ENCODE measurements at regions not wholly inside any gene's neighbourhood (a gene's known extent, or its start where the extent isn't known, plus 50 kb on each side); places are given as distances from the start of the nearest gene placed in this dataset.
A peak's percentile ranks its signal among the peaks of the same experiment; 100 is the strongest.

DNA sequence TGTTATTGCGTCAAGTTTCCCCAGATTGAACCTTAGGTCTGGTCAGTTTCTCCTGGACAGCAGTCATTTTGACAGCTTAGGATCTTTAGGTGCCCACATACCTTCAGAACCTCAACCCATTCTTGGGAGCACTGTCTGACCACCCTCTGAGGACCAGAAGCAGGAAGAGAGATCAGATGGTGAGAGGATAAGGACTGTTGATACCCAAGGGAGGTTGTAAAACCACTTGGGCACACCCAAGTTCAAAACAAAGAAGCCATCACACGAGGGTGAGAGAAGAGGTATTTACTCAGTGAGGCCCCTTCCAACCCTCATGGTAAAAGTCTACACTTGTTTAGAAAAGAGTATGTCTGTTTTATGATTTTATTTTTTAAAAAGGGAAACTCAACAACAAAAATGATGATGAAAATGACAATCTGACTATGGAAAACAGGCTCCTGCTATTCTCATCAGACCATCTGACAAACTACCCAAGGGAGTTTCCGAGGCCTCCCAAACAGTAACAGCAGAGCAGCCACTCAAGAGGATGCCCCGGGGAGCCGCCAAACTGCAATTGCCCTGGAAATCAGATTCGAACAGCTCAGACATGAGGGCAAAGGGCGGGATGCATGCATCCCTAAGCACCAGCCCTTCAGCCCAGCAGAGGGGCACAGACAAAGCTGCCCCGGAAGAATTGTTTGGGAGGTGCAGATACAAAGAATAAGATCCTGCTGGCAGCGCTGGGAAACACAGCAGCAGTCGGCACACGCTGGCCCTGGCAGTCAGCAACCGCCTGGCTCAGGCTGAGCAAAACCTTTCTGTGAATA, 162.6 kb upstream of the PLEKHG7 start (continued):
- TF ChIP-seq, protein P1, sequence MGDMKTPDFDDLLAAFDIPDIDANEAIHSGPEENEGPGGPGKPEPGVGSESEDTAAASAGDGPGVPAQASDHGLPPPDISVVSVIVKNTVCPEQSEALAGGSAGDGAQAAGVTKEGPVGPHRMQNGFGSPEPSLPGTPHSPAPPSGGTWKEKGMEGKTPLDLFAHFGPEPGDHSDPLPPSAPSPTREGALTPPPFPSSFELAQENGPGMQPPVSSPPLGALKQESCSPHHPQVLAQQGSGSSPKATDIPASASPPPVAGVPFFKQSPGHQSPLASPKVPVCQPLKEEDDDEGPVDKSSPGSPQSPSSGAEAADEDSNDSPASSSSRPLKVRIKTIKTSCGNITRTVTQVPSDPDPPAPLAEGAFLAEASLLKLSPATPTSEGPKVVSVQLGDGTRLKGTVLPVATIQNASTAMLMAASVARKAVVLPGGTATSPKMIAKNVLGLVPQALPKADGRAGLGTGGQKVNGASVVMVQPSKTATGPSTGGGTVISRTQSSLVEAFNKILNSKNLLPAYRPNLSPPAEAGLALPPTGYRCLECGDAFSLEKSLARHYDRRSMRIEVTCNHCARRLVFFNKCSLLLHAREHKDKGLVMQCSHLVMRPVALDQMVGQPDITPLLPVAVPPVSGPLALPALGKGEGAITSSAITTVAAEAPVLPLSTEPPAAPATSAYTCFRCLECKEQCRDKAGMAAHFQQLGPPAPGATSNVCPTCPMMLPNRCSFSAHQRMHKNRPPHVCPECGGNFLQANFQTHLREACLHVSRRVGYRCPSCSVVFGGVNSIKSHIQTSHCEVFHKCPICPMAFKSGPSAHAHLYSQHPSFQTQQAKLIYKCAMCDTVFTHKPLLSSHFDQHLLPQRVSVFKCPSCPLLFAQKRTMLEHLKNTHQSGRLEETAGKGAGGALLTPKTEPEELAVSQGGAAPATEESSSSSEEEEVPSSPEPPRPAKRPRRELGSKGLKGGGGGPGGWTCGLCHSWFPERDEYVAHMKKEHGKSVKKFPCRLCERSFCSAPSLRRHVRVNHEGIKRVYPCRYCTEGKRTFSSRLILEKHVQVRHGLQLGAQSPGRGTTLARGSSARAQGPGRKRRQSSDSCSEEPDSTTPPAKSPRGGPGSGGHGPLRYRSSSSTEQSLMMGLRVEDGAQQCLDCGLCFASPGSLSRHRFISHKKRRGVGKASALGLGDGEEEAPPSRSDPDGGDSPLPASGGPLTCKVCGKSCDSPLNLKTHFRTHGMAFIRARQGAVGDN (IDR thresholded peaks at IDR 0.05), result peak; percentile 94
- no peak for TF ChIP-seq SMC3 (IDR thresholded peaks at IDR 0.05; ENCODE audit: borderline replicate concordance, low read length)

DNA sequence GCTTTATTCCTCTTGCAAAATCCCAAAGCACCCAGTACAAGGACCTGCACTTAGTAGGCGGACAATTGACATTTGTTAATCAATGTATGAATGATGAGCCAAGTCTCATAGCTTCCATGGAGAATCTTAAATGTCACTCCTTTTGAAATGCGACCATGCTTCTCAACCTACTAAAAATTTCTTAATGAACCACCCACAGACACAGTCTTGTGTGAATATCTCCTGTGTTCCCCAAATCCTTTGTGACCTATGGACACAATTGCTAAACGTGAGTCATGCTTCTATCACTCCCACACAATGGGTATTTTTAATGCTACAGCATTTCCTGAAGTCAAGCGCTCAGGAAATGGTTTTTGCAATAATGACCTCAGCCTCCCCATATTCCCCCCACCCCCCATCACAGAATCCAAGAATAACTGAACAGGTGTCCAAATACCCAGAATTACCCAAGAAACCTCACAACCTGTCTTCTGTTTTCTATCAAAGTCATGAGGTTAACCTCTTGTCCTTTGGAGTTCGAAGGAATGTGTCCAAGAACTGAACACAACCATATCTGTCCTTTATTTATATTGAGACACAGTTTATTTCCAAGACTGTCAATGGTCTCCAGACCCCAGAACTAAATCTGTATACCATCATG, 163.6 kb upstream of the PLEKHG7 start:
- H3K9me3 ChIP-seq (replicated peaks; ENCODE audit: control insufficient read depth, insufficient read depth, low read length), result no peaks in the 10 kb centered on the region; the same call in 2 of the 3 replicates
- peak overlapping the region; percentile 63 for H3K9ac ChIP-seq (ENCODE audit: control insufficient read depth, insufficient read depth, low read length)
- H2AFZ ChIP-seq (ENCODE audit: control insufficient read depth, low read depth, low read length), result no peak overlapping the region
- RAD21 ChIA-PET (ENCODE audit: unreplicated experiment), result interaction anchor here (1.4 to 15.5 kb wide), 5 partner anchors 12 to 73 kb away, joined by 3 to 346 read pairs (median 42); no protein-coding TSS in a partner anchor
- H3K4me3 ChIP-seq, result no peak overlapping the region
- ATAC-seq (peak; percentile 54), DNase-seq (ENCODE audit: low read depth, low spot score) (peak; percentile 93), FAIRE-seq (no peak)
- H3K27ac ChIP-seq (ENCODE audit: control insufficient read depth, insufficient read depth), result peak overlapping the region; percentile 99
- no peaks in the 10 kb centered on the region for H4K20me1 ChIP-seq (ENCODE audit: control insufficient read depth, insufficient read depth)
- peaks cover 72% of the 10 kb centered on the region for H3K4me1 ChIP-seq (ENCODE audit: control insufficient read depth, insufficient read depth, low read length)
- BruUV-seq (replicated peaks), result no TSS peak
- in situ Hi-C loops (cut with MboI) (no loop called here), intact Hi-C loops (cut with micrococcal nuclease; ENCODE audit: unreplicated experiment) (loop anchor here (1.0 kb wide), 3 partner anchors 17 to 69 kb away; no protein-coding TSS in a partner anchor)
- peak overlapping the region; percentile 40 for H3K4me2 ChIP-seq (ENCODE audit: control insufficient read depth, insufficient read depth)
- 1% methylated on average over 5 of the region's 5 CpGs for WGBS (ENCODE audit: insufficient coverage, insufficient replicate concordance, low lambda C conversion rate, missing lambda C conversion rate)
- POLR2A ChIA-PET, result interaction anchor here (0.6 to 15.5 kb wide), 5 partner anchors 15 to 55 kb away, joined by 3 to 204 read pairs (median 12); no protein-coding TSS in a partner anchor
- H3K79me2 ChIP-seq (ENCODE audit: control insufficient read depth, insufficient read depth, low read length), result no peaks in the 10 kb centered on the region; the same call in none of the 2 replicates
- CTCF ChIA-PET, result interaction anchor here (1.4 kb wide), 1 partner anchor 25 kb away, joined by 4 read pairs; no protein-coding TSS in a partner anchor
- H3K27me3 ChIP-seq (replicated peaks in 1 of 2; ENCODE audit: control insufficient read depth in 2 of 2, insufficient read depth in 2 of 2, low read length in 1 of 2), result no peaks in the 10 kb centered on the region
- SMC1A ChIA-PET (ENCODE audit: uncharacterized antibody, unreplicated experiment), result interaction anchor here (1.0 to 12.8 kb wide), 10 partner anchors 9 to 401 kb away, joined by 3 to 319 read pairs (median 4); no protein-coding TSS in a partner anchor
- H3K36me3 ChIP-seq (ENCODE audit: control insufficient read depth in 2 of 2, insufficient read depth in 2 of 2, low read length in 1 of 2), result no peaks in the 10 kb centered on the region
- TF ChIP-seq MTA2 (IDR thresholded peaks at IDR 0.05; ENCODE audit: low read depth), result peak; percentile 94
- TF ChIP-seq, protein P2, sequence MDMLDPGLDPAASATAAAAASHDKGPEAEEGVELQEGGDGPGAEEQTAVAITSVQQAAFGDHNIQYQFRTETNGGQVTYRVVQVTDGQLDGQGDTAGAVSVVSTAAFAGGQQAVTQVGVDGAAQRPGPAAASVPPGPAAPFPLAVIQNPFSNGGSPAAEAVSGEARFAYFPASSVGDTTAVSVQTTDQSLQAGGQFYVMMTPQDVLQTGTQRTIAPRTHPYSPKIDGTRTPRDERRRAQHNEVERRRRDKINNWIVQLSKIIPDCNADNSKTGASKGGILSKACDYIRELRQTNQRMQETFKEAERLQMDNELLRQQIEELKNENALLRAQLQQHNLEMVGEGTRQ (IDR thresholded peaks at IDR 0.05; ENCODE audit: borderline replicate concordance, low read depth, low read length), result no peak; the same call in 1 of the 2 replicates
- no peak for TF ChIP-seq HCFC1 (IDR thresholded peaks at IDR 0.05; ENCODE audit: low read length)
- TF ChIP-seq SUPT20H (IDR thresholded peaks at IDR 0.05; ENCODE audit: borderline replicate concordance, control insufficient read depth, low read depth, low read length), result no peak
- TF ChIP-seq CREM (IDR thresholded peaks at IDR 0.05; ENCODE audit: low read depth), result peak; percentile 96
- TF ChIP-seq ZSCAN29 (IDR thresholded peaks at IDR 0.05), result no peak
- TF ChIP-seq WRNIP1 (IDR thresholded peaks at IDR 0.05; ENCODE audit: borderline replicate concordance, low read depth, low read length), result no peak
- peak; percentile 45; the same call in 1 of the 2 replicates for TF ChIP-seq YY1 (IDR thresholded peaks at IDR 0.05; ENCODE audit: low read depth, low read length)
- TF ChIP-seq SREBF2 (IDR thresholded peaks at IDR 0.05; ENCODE audit: low read length), result no peak
- peak; percentile 80 for TF ChIP-seq GABPA (IDR thresholded peaks at IDR 0.05; ENCODE audit: low read depth)
- peak; percentile 35; the same call in 1 of the 2 replicates for TF ChIP-seq BACH1 (IDR thresholded peaks at IDR 0.05; ENCODE audit: borderline replicate concordance)
- peak; percentile 100 for TF ChIP-seq MEF2A (IDR thresholded peaks at IDR 0.05; ENCODE audit: insufficient read depth, low read depth, low read length)
- peak; percentile 88 for TF ChIP-seq MEF2B (IDR thresholded peaks at IDR 0.05; ENCODE audit: partially characterized antibody, poor library complexity, severe bottlenecking)
- peak; percentile 90; the same call in 1 of the 2 replicates for TF ChIP-seq DPF2 (IDR thresholded peaks at IDR 0.05)

Measured in GM12878 (cell line).